Ishikawa (cell line): ENCODE measurements at regions not wholly inside any gene's neighbourhood (a gene's known extent, or its start where the extent isn't known, plus 50 kb on each side); places are given as distances from the start of the nearest gene placed in this dataset.

Experiments
- CEBPB ChIP-seq: IDR thresholded peaks from 2 replicates; pipeline ENCODE4 v1.6.1; 2012
- CREB1 ChIP-seq: IDR thresholded peaks from 2 replicates; pipeline ENCODE4 v1.6.1; 2012; ENCODE audit warnings: low read depth
- EP300 ChIP-seq: IDR thresholded peaks from 2 replicates; pipeline ENCODE4 v1.6.1; 2012; ENCODE audit warnings: borderline replicate concordance
- FOXM1 ChIP-seq: IDR thresholded peaks from 2 replicates; pipeline ENCODE4 v1.6.1; 2012; ENCODE audit warnings: low read depth, borderline replicate concordance
- NFIC ChIP-seq: IDR thresholded peaks from 2 replicates; pipeline ENCODE4 v1.6.1; 2012
- RAD21 ChIP-seq: IDR thresholded peaks from 2 replicates; pipeline ENCODE4 v1.6.1; 2012; ENCODE audit warnings: low read depth
- TAF1 ChIP-seq: IDR thresholded peaks from 2 replicates; pipeline ENCODE4 v1.6.1; 2012; ENCODE audit warnings: low read depth, mild to moderate bottlenecking
- TCF12 ChIP-seq: IDR thresholded peaks from 2 replicates; pipeline ENCODE4 v1.6.1; 2012; ENCODE audit warnings: low read depth
- TEAD4 ChIP-seq: IDR thresholded peaks from 2 replicates; pipeline ENCODE4 v1.6.1; 2012
- YY1 ChIP-seq: IDR thresholded peaks from 2 replicates; pipeline ENCODE4 v1.6.1; 2012; ENCODE audit warnings: low read depth
- ZBTB7A ChIP-seq: IDR thresholded peaks from 2 replicates; pipeline ENCODE4 v1.6.1; 2012; ENCODE audit warnings: low read depth
- TF ChIP-seq, protein P1 (sequence below): IDR thresholded peaks from 2 replicates; pipeline ENCODE4 v1.6.1; 2012
- TF ChIP-seq, protein P2 (sequence below): IDR thresholded peaks from 2 replicates; pipeline ENCODE4 v1.6.1; 2012; ENCODE audit warnings: low read depth, mild to moderate bottlenecking
- TF ChIP-seq, protein P3 (sequence below): IDR thresholded peaks from 2 replicates; pipeline ENCODE4 v1.6.1; 2012

DNA sequence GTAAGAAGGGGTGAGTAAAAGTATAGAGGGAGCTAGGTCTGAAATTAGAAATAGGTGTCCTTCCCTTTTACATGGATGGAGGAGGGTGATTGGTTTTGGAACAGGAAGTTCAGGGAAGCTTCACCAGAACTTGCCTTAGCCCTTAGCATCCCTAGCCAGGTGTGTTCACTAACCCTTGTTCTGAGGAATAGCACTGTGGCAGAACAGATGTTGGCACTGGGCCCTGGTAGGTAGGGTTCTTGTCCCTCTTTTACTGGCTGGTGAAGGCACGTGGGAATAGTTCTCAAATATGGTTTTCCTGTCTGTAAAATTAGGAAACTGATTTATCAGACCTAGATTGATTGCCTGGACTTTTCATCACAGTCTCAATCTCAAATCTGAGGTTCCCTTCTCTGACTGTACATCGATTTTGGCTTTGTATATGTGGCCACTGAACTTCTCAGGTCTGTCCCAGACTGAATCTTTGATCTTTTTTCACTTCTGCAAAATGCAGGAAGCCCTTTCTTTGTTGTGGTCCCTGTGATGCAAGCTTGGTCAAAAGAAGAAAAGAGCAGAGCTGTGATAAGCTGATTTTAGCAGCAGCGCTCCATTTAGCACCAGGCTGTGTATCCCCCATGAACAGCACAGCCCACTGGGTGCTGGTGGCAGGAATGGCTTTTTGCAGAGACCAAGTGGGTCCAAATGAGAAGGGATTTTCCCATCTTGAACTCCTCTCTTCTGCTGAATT lies 86.2 kb upstream of the HTR2A start:
- TF ChIP-seq ZBTB7A (no peak), EP300 (no peak), CREB1 (no peak), RAD21 (no peak), TAF1 (no peak), NFIC (no peak), TCF12 (no peak), CEBPB (no peak)
- TF ChIP-seq, protein P1, sequence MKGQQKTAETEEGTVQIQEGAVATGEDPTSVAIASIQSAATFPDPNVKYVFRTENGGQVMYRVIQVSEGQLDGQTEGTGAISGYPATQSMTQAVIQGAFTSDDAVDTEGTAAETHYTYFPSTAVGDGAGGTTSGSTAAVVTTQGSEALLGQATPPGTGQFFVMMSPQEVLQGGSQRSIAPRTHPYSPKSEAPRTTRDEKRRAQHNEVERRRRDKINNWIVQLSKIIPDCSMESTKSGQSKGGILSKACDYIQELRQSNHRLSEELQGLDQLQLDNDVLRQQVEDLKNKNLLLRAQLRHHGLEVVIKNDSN: no peak
- TF ChIP-seq, protein P2, sequence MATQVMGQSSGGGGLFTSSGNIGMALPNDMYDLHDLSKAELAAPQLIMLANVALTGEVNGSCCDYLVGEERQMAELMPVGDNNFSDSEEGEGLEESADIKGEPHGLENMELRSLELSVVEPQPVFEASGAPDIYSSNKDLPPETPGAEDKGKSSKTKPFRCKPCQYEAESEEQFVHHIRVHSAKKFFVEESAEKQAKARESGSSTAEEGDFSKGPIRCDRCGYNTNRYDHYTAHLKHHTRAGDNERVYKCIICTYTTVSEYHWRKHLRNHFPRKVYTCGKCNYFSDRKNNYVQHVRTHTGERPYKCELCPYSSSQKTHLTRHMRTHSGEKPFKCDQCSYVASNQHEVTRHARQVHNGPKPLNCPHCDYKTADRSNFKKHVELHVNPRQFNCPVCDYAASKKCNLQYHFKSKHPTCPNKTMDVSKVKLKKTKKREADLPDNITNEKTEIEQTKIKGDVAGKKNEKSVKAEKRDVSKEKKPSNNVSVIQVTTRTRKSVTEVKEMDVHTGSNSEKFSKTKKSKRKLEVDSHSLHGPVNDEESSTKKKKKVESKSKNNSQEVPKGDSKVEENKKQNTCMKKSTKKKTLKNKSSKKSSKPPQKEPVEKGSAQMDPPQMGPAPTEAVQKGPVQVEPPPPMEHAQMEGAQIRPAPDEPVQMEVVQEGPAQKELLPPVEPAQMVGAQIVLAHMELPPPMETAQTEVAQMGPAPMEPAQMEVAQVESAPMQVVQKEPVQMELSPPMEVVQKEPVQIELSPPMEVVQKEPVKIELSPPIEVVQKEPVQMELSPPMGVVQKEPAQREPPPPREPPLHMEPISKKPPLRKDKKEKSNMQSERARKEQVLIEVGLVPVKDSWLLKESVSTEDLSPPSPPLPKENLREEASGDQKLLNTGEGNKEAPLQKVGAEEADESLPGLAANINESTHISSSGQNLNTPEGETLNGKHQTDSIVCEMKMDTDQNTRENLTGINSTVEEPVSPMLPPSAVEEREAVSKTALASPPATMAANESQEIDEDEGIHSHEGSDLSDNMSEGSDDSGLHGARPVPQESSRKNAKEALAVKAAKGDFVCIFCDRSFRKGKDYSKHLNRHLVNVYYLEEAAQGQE: no peak
- TF ChIP-seq, protein P3, sequence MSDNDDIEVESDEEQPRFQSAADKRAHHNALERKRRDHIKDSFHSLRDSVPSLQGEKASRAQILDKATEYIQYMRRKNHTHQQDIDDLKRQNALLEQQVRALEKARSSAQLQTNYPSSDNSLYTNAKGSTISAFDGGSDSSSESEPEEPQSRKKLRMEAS: no peak

DNA sequence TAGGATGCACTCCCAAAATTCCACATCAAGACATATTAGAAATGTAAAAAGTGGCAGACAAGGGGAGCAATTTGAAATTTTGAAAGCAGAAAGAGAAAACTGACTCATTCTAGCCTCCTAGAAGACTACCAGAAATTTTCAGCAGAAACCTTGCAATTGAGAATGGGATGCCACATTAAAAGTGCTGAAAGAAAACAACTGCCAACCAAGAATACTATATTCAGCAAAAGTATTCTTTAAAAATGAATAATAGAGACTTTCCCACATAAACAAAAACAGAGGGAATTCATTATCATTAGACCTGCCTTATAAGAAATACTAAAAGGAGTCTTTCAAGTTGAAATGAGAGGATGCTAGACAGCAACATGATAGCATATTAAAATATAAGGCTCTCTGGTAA lies 78.3 kb upstream of the HTR2A start:
- TF ChIP-seq, protein P3: no peak
- TF ChIP-seq YY1 (no peak), NFIC (no peak), ZBTB7A (no peak), CEBPB (no peak), CREB1 (no peak), TEAD4 (no peak), TCF12 (no peak)
- TF ChIP-seq, protein P1: no peak
- TF ChIP-seq, protein P2: no peak

DNA sequence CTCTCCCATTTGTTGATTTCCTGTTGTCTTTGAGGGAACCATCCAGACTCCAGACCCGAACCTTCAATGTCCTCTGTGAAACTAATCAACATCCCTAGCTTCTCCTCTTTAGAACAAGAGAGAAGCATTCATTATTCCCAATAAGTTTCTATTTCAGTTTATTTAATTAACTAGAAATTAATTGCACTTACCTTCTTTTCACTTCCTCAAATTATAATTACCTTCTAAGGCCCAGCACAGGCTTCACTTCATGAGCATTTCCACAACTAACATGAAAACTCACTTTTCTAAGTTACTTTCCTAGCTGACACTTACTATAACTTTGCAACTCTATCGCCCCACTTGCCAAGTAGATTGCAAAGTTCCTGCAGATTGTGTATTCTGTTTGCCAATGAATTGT lies 71.6 kb upstream of the HTR2A start:
- TF ChIP-seq CEBPB: no peak
- TF ChIP-seq, protein P3: no peak

GRCh38 chr13:46964789-46965527 lies 68.1 kb upstream of the HTR2A start:
- TF ChIP-seq, protein P1: no peak
- TF ChIP-seq TAF1 (no peak), RAD21 (no peak)

DNA sequence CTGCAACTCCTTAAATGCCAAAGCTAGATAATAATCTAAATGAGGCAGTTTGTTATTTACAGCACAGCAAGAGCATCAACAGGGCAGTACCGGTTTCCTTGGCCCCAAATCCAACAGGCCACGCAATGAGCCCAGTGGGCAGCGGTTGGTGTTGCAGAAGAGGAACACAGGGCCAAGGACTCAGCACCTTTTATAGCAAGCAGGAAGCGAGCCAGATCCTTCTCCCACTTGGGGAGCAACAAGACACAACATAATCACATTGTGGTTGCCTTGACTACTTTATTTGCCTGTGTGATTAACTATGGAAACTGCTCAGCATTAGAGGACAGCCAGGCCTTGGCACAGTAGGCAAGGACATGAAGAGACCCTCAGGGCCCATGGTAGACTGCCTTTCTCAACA lies 67.1 kb upstream of the HTR2A start:
- TF ChIP-seq EP300 (no peak), FOXM1 (no peak), TAF1 (no peak), ZBTB7A (no peak)

- no peak for TF ChIP-seq TCF12
- TF ChIP-seq RAD21: peak; percentile 11; the same call in 1 of the 2 replicates
Measured at GRCh38 chr13:46962281-46962941, 65.6 kb upstream of the HTR2A start.
